C4-2B (cell line): ENCODE measurements at regions not wholly inside any gene's neighbourhood (a gene's known extent, or its start where the extent isn't known, plus 50 kb on each side); places are given as distances from the start of the nearest gene placed in this dataset.

Experiments
- ZFX ChIP-seq: fragments of 450-650 bp; IDR thresholded peaks from 2 replicates; pipeline ENCODE4 v1.6.1; 2017
- TF ChIP-seq, protein P1 (sequence below): fragments of 450-650 bp; conservative IDR thresholded peaks from 2 replicates; pipeline ENCODE4 v1.5.1; 2017; ENCODE audit warnings: mild to moderate bottlenecking

- TF ChIP-seq, protein P1, sequence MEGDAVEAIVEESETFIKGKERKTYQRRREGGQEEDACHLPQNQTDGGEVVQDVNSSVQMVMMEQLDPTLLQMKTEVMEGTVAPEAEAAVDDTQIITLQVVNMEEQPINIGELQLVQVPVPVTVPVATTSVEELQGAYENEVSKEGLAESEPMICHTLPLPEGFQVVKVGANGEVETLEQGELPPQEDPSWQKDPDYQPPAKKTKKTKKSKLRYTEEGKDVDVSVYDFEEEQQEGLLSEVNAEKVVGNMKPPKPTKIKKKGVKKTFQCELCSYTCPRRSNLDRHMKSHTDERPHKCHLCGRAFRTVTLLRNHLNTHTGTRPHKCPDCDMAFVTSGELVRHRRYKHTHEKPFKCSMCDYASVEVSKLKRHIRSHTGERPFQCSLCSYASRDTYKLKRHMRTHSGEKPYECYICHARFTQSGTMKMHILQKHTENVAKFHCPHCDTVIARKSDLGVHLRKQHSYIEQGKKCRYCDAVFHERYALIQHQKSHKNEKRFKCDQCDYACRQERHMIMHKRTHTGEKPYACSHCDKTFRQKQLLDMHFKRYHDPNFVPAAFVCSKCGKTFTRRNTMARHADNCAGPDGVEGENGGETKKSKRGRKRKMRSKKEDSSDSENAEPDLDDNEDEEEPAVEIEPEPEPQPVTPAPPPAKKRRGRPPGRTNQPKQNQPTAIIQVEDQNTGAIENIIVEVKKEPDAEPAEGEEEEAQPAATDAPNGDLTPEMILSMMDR: no peak
- TF ChIP-seq ZFX: no peak
Observed at GRCh38 chr7:110522761-110523200, 568.1 kb upstream of the LRRN3 start.
